MCF 10A (cell line): ENCODE measurements at regions not wholly inside any gene's neighbourhood (a gene's known extent, or its start where the extent isn't known, plus 50 kb on each side); places are given as distances from the start of the nearest gene placed in this dataset.

Experiments used
- BruUV-seq: library from RNA; stranded (reverse); fragments of 400-500 nt; replicated peaks from 2 replicates; lab custom pipeline; 2021; lab: Mats Ljungman, UMichigan
- CTCF ChIA-PET: fragments of 300-600 bp; sonication (Branson Sonifier 250); formaldehyde crosslinking; extraction: SDS; loops from one replicate; lab custom pipeline; 2021; ENCODE audit warnings: antibody characterized with exemption, inconsistent platforms; lab: Yijun Ruan, JAX
- POLR2A ChIA-PET: fragments of 300-600, 350-650 bp; sonication (Branson Sonifier 250); formaldehyde crosslinking; extraction: SDS; loops from one replicate; lab custom pipeline; 2020; ENCODE audit warnings: antibody characterized with exemption, inconsistent platforms; lab: Yijun Ruan, JAX
- DNase-seq: peaks from one replicate; pipeline ENCODE4 v3.0.0-alpha.2; 2018; ENCODE audit not compliant: unreplicated experiment
- H3K27ac Mint-ChIP-seq: one replicate; pipeline ENCODE4 v1.8.0; 2022; ENCODE audit warnings: mild to moderate bottlenecking, low read depth, mixed read lengths; ENCODE audit not compliant: unreplicated experiment
- H3K27me3 Mint-ChIP-seq: one replicate; pipeline ENCODE4 v1.8.0; 2022; ENCODE audit warnings: mixed read lengths; ENCODE audit not compliant: insufficient read depth, unreplicated experiment
- H3K36me3 Mint-ChIP-seq: one replicate; pipeline ENCODE4 v1.8.0; 2022; ENCODE audit warnings: mild to moderate bottlenecking, moderate library complexity, mixed read lengths; ENCODE audit not compliant: insufficient read depth, unreplicated experiment
- H3K4me1 Mint-ChIP-seq: one replicate; pipeline ENCODE4 v1.8.0; 2022; ENCODE audit warnings: mixed read lengths; ENCODE audit not compliant: insufficient read depth, unreplicated experiment
- H3K4me3 Mint-ChIP-seq: one replicate; pipeline ENCODE4 v1.8.0; 2022; ENCODE audit warnings: mild to moderate bottlenecking, moderate library complexity, mixed read lengths; ENCODE audit not compliant: unreplicated experiment
- H3K9me3 Mint-ChIP-seq: one replicate; pipeline ENCODE4 v1.8.0; 2022; ENCODE audit warnings: mixed read lengths; ENCODE audit not compliant: unreplicated experiment
- CTCF ChIP-seq: fragments of 200-600 bp; IDR thresholded peaks from one replicate; pipeline ENCODE4 v1.8.0; 2022; ENCODE audit warnings: antibody characterized with exemption, mild to moderate bottlenecking; ENCODE audit not compliant: unreplicated experiment
- intact Hi-C: fragments of 100-400 bp; cut with micrococcal nuclease; formaldehyde crosslinking; loops from 2 replicates; pipeline ENCODE4 v1.14.1; 2022

- Mint-ChIP-seq H3K36me3 (no peaks in the 10 kb centered on the region), H3K4me1 (peaks cover 19% of the 10 kb centered on the region), H3K9me3 (no peaks in the 10 kb centered on the region), H3K27me3 (no peaks in the 10 kb centered on the region), H3K27ac (no peak overlapping the region), H3K4me3 (no peak overlapping the region)
- CTCF ChIA-PET, result interaction anchor here (0.7 to 5.4 kb wide), 5 partner anchors 14 to 675 kb away, joined by 3 to 99 read pairs (median 3); partner anchors contain the start of gene ODC1
- POLR2A ChIA-PET, result interaction anchor here (0.6 kb wide), 1 partner anchor 25 kb away, joined by 3 read pairs; no protein-coding TSS in a partner anchor
- TF ChIP-seq CTCF, result no peak
- intact Hi-C loops, result loop anchor here (5.0 kb wide), 1 partner anchor 216 kb away; the partner anchor contains the start of gene ADAM17
- DNase-seq, result no peak
- no TSS peak for BruUV-seq
These were observed 70.0 kb upstream of the TAF1B start for GRCh38 chr2:9772999-9773902.

- ChIA-PET CTCF (interaction anchor here (0.6 to 1.1 kb wide), 3 partner anchors 14 to 1718 kb away, joined by 3 to 6 read pairs (median 4); no protein-coding TSS in a partner anchor), POLR2A (interaction anchor here (0.6 kb wide), 1 partner anchor 24 kb away, joined by 3 read pairs; no protein-coding TSS in a partner anchor)
- no peak for DNase-seq
- no peak for TF ChIP-seq CTCF
- H3K9me3 Mint-ChIP-seq, result no peaks in the 10 kb centered on the region
- H3K4me3 Mint-ChIP-seq, result no peak overlapping the region
- intact Hi-C loops, result loop anchor here (5.0 kb wide), 1 partner anchor 217 kb away; the partner anchor contains the start of gene ADAM17
- no peaks in the 10 kb centered on the region for H3K36me3 Mint-ChIP-seq
- H3K27ac Mint-ChIP-seq, result no peak overlapping the region
- no peaks in the 10 kb centered on the region for H3K27me3 Mint-ChIP-seq
- peaks cover 19% of the 10 kb centered on the region for H3K4me1 Mint-ChIP-seq
- no TSS peak for BruUV-seq
These were observed 69.4 kb upstream of the TAF1B start for GRCh38 chr2:9773903-9774239.

- BruUV-seq, result no TSS peak
These were observed 69.0 kb upstream of the TAF1B start for GRCh38 chr2:9774266-9774665.

More at GRCh38 chr2:9774266-9774665, 69.0 kb upstream of the TAF1B start:
- ChIA-PET CTCF (interaction anchor here (0.6 kb wide), 1 partner anchor 1718 kb away, joined by 6 read pairs; no protein-coding TSS in a partner anchor), POLR2A (interaction anchor here (0.6 kb wide), 1 partner anchor 24 kb away, joined by 3 read pairs; no protein-coding TSS in a partner anchor)
- intact Hi-C loops, result loop anchor here (5.0 kb wide), 1 partner anchor 217 kb away; the partner anchor contains the start of gene ADAM17
- Mint-ChIP-seq H3K27ac (no peak overlapping the region), H3K27me3 (no peaks in the 10 kb centered on the region), H3K36me3 (no peaks in the 10 kb centered on the region), H3K9me3 (no peaks in the 10 kb centered on the region), H3K4me1 (peaks cover 17% of the 10 kb centered on the region), H3K4me3 (no peak overlapping the region)
- no peak for DNase-seq
- TF ChIP-seq CTCF, result no peak
